NCI-H226 (cell line): ENCODE measurements at regions not wholly inside any gene's neighbourhood (a gene's known extent, or its start where the extent isn't known, plus 50 kb on each side); places are given as distances from the start of the nearest gene placed in this dataset.
"Not testable (repeated sequence)": the region's sequence is repeated elsewhere in the genome, so short reads cannot be mapped to it uniquely, and the experiment has no call there.

ENCODE experiments used
- DNase-seq: peaks from one replicate; pipeline ENCODE4 v3.0.0-alpha.2; 2015

DNA sequence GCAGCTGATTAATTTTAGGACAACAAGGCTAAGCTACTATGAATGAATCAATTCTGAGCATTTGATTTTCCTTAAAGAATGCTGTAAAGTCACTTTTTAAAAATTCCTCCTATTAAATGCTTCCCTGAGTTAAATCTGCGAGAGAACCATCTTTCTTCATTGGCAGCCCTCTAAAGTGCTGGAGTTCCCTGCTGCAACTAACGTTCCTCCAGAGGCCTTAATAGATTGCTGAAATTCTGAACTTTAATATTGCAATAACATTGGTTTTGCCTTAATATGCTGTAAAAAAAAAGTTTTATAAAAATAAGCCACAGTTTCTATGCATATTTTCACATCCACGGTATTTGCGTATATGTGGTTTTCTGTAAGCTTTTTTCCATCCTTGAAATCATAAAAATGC lies 298.0 kb upstream of the PIK3R1 start:
- no peak for DNase-seq

DNA sequence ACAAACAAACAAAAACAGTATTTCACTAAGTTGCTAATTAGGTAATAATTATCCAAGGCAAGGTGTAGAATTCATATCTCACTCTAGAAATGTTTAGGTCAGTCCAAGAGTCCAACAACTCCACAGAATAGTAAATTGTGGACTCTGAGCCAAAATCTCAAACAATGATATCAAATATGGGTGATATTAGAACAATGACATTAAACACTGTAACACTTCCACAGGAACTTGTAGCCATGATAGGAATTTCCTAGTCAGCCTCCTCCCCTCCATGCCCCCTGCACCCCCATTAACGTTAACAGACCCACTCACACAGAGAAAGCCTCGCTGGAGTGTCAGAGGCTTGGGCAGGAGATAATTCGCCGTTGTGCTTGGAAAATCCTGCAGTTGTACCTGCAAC lies 305.0 kb upstream of the PIK3R1 start:
- no peak for DNase-seq

DNA sequence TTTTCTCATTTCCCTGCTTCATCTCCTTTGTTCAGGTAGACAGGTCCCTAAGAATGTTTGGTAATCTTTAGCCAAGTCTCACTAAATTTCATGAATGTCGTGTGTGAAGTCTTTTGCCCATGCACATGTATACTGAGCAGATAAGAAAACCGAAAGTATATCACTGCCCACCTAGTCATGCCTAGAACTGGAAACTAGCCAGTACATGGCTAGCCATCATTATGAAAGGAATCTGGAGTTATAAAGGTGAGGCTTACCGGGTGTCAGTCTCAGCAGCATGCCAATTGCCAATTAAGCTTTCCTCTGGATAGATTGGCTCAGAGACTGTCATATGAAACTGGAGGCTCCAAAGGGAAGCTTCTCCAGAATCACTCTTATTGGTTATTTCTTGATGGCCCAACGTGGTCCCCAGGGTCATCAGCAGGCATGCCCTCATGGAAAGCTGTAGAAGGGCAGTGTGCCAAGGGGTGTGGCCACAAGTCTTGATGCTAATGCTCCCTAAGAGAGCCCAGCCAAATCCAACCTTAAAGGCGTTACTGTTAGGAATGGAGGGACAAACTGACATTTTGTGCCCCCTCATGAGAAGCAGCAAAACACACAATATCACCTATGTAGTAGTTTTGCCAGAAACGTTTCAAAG lies 307.3 kb upstream of the PIK3R1 start:
- no peak for DNase-seq

- no peak for DNase-seq
These were observed 311.2 kb upstream of the PIK3R1 start for GRCh38 chr5:67904366-67904765.

- no peak for DNase-seq
These were observed 311.9 kb upstream of the PIK3R1 start for GRCh38 chr5:67903656-67904055.

DNA sequence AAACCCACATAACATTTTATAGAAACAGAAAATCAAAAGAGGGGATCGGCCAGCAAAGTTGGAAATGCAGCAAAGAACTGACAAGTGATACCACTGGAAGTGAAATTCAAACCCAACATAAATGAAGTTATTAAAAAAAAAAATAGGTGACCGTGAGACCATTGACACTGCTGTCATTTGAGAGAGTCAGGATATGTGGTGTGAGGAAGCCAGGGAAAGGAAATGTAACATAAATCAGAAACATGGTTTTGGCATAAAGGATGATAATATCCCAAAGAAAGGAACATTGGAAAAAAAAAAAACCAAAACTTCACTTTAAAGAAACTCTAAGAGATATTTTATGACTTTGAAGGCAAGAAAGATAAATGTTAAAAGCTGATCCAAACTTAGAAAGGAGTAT lies 312.4 kb upstream of the PIK3R1 start:
- DNase-seq = no peak

DNA sequence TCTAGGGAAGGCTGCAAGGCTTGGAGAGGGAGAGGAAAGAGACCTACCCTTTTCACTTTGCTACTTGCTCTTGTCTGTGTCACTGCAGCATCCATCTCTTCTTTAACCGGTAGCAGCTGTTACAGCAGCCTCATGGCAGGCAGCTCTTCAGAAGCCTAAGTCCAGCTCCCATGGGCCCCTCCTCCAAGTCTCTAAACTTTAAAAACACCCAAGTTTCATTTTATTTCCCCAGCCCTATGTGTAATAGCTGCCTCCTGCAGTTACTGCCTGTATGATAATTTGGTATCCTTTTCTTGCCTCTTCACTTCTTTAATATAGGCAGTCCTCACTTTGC lies 313.1 kb upstream of the PIK3R1 start:
- no peak for DNase-seq

GRCh38 chr5:67901814-67902496 lies 313.6 kb upstream of the PIK3R1 start:
- DNase-seq = no peak

GRCh38 chr5:67900514-67900913 lies 315.0 kb upstream of the PIK3R1 start:
- DNase-seq = no peak

DNA sequence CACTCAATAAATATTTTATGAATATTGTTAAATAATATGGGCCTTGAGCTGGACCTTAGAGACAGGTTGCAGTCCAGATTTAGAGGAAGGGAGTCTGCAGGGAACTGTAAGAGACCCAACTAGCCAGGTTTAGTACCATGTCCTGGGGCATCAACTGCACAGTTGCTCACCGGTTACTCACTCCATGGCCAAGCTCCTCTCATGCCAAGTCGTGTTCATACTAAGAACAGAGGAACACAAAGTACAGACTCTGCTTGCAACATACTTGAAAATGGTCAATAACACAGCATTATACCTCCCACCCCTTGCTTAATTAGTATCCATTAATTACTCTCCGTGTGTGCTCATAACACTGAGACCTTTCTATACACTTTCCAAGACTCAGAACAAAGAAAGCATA lies 317.6 kb upstream of the PIK3R1 start:
- DNase-seq = no peak

DNA sequence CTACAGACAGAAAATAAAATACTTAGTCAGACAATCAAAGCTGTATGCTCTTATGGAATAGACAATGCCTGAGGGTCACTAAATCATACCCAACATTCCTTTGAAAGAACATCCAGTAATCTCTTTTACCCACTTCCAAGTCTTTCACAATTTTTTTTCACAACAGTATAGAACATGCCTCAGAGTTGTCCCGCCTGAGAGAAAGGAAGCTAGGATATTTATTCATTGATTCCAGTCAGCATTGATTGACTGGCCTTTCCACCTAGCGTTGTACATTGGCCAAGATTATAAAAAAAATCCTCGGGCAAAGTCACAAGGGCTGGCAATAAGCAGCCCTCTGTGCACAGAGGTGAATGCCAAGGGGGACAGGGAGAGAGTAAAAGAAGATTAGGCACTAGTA lies 318.1 kb upstream of the PIK3R1 start:
- DNase-seq = no peak

GRCh38 chr5:67896930-67897313 lies 318.6 kb upstream of the PIK3R1 start:
- DNase-seq = no peak

GRCh38 chr5:67896311-67896929 lies 319.1 kb upstream of the PIK3R1 start:
- DNase-seq = no peak

- not testable (repeated sequence) for DNase-seq
These were observed 325.7 kb upstream of the PIK3R1 start for GRCh38 chr5:67889870-67890269.

DNA sequence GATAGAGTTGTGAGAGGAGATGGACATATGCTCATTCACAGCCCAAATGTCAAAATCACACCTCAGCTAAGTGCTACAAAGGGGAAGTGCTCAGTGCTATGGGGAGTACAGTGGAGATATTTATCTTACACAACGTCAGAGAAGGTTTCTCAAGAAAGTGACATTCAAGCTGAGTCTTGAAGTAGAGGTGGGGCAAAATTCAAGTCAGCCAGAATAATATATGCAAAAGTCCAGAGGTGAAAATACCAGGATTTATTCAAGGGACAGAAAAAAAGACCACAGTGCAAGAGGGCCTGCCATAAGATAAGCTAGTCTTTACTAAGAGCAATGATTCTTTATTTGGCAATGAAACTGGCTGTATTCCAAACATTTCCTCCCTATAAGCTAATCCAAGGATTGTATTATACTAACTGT lies 327.8 kb upstream of the PIK3R1 start:
- DNase-seq = peak; percentile 9

- DNase-seq = no peak
These were observed 328.8 kb upstream of the PIK3R1 start for GRCh38 chr5:67886761-67887160.

GRCh38 chr5:67880876-67881275 lies 334.7 kb upstream of the PIK3R1 start:
- DNase-seq = peak; percentile 6

DNA sequence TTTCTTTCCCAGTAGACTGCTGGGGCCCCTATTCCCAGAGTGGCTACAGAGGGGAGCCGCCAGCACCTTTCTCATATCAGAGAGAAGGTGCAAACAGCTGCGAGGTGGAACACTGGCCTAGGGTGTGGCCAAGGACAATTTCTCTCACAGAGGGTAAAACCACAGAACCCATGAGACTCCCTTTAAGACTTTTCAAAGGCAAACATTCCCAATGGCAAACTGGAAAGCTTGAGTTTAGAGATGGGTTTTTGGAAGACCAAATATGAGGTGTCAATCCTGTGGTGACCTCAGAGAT lies 335.1 kb upstream of the PIK3R1 start:
- DNase-seq = no peak

DNA sequence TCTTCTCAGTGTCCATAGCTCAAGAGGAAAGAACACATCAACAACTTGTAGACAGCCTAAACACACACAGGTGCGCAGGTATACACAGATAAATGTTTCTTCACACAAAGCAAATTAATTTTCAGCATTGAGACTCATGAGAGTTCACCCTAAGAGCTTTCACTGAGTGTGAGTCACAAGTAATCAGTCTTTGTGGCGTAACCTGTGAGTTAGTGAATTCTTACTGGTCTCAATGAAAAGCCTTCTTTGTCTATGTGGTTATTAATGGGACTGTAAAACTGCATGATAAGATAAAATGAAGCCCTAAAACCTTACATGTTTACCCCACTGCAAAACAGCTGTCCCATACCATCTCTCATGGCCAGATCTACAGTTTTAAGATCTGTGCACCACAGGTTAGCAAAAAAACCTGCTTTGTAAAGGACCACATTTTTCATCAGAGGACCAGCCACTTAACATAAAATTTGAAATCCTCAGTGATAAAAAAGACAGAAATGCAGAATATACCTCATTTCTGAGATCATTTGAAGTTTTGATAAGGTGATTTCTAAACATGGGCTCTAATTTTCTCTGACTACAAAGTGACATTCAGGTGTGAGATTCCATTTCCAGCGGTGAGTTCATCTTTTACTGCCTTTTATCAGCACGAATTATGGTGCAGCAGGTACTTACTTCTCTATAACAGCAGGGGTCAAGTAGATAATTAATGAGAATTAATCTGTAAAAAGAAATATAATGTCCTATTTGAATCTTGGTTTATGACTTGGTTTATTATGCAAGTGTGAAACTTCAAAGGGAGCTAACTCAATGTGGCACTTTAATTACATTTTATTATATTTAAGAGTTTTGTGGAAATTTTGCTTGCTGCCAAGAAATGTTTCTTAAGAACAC lies 335.7 kb upstream of the PIK3R1 start:
- DNase-seq = peak; percentile 74

- no peak for DNase-seq
These were observed 336.6 kb upstream of the PIK3R1 start for GRCh38 chr5:67878933-67879332.

DNA sequence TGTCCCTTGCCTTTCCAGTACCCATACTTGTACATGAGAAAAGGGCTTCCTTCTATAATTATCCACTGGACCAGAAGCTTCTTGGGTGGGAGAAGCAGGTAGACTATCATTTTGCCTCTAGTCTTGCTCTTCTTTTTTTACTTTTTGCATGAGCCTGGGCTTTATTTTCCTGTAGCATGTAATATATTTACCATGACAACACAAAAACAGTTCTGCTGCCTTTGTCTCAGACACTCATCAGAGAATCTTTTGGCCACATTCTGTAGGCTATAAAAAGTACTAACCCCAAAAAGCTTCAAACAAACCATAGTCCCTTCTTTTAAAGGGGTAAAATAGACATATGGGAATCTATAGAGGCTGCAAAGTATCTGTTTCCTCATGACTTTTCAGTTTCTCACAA lies 339.2 kb upstream of the PIK3R1 start:
- DNase-seq = no peak

- DNase-seq = no peak
These were observed 340.0 kb upstream of the PIK3R1 start for GRCh38 chr5:67875601-67876000.

DNA sequence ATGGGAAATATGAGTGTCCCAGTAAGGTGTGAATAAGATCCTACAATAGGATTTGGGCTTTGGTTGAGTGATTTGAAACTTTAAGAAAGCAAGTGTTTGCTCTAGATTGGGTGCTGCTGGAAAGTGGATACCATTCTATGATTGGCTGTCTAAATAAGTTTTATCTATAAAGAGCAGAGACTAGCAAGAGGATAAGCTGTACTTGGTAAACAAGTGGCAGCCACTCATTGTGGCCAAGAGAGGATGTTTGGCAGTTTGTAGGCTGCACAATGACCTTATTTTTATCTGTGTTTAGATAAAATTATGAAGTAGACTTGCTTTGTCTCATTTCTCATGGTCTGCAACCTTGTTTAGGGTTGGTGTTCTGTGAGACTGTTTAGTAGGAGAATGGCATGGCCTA lies 341.6 kb upstream of the PIK3R1 start:
- no peak for DNase-seq

GRCh38 chr5:67870662-67871061 lies 344.9 kb upstream of the PIK3R1 start:
- DNase-seq = no peak
